Testis (tissue), 2 donors: ENCODE measurements at regions not wholly inside any gene's neighbourhood (a gene's known extent, or its start where the extent isn't known, plus 50 kb on each side); places are given as distances from the start of the nearest gene placed in this dataset.

Experiments used
- DNase-seq: peaks from one replicate; pipeline ENCODE4 v3.0.0-alpha.2; 2019
- H3K27ac ChIP-seq, 2 donors: fragments of 200-600 bp; sonication (generic); one replicate each; pipeline ENCODE4 v1.5.1; 2019
- H3K27me3 ChIP-seq: fragments of 200-600 bp; sonication (generic); one replicate; pipeline ENCODE4 v1.5.1; 2019
- H3K36me3 ChIP-seq: fragments of 200-600 bp; sonication (generic); one replicate; pipeline ENCODE4 v1.5.1; 2017; ENCODE audit warnings: low read depth; ENCODE audit errors: missing control alignments
- H3K4me1 ChIP-seq: fragments of 200-600 bp; sonication (generic); one replicate; pipeline ENCODE4 v1.5.1; 2019
- H3K4me3 ChIP-seq, 2 donors: fragments of 200-600 bp; sonication (generic); one replicate each; pipeline ENCODE4 v1.5.1; 2017 to 2019
- H3K9me3 ChIP-seq: fragments of 200-600 bp; sonication (generic); one replicate; pipeline ENCODE4 v1.5.1; 2017
- CTCF ChIP-seq, 3 experiments: fragments of 450-650 bp in 2 of 3; fragments of 200-600 bp in 1 of 3; sonication (generic) in 1 of 3; IDR thresholded peaks; one replicate each; pipeline ENCODE4 v1.5.1; 2016 to 2019; ENCODE audit warnings: antibody characterized with exemption in 3 of 3, mild to moderate bottlenecking in 2 of 3, moderate library complexity in 1 of 3
- POLR2A ChIP-seq: fragments of 450-650 bp; IDR thresholded peaks from one replicate; pipeline ENCODE4 v1.6.1; 2017; ENCODE audit warnings: antibody characterized with exemption, mild to moderate bottlenecking, moderate library complexity
- WGBS, 2 donors: methylation state at CpG; one replicate each; pipeline ENCODE4 v1.1.5; 2018; 5-methylcytosine and 5-hydroxymethylcytosine counted together
- intact Hi-C: fragments of 100-400 bp; cut with DNase I; formaldehyde crosslinking; loops from one replicate; pipeline ENCODE4 v1.15.1; 2023; ENCODE audit warnings: low total_unique reads

GRCh38 chr7:96539471-96539870 lies 170.2 kb downstream of the SEM1 start:
- Histone ChIP-seq H3K27me3 (no peaks in the 10 kb centered on the region), H3K36me3 (no peaks in the 10 kb centered on the region), H3K4me1 (no peaks in the 10 kb centered on the region), H3K27ac (no peak overlapping the region), H3K9me3 (no peaks in the 10 kb centered on the region), H3K4me3 (no peak overlapping the region)
- intact Hi-C loops, result no loop called here
- DNase-seq, result no peak
- 94 to 95% methylated on average over 1 of the region's 1 CpG for WGBS, 2 donors
- no peak for TF ChIP-seq CTCF (IDR thresholded peaks at IDR 0.05)
- TF ChIP-seq POLR2A, result no peak

GRCh38 chr7:96538632-96539031 lies 171.0 kb downstream of the SEM1 start:
- H3K36me3 ChIP-seq, result no peaks in the 10 kb centered on the region
- no peak for DNase-seq
- intact Hi-C loops, result no loop called here
- TF ChIP-seq POLR2A (no peak), CTCF (IDR thresholded peaks at IDR 0.05) (no peak)
- H3K27me3 ChIP-seq, result no peaks in the 10 kb centered on the region
- no peak overlapping the region for H3K27ac ChIP-seq
- H3K9me3 ChIP-seq, result no peaks in the 10 kb centered on the region
- 50 to 60% methylated on average over 2 of the region's 2 CpGs for WGBS, 2 donors
- H3K4me1 ChIP-seq, result no peaks in the 10 kb centered on the region
- H3K4me3 ChIP-seq, result no peak overlapping the region

- WGBS, 2 donors, result 52 to 71% methylated on average over 3 of the region's 3 CpGs
- H3K27me3 ChIP-seq, result no peaks in the 10 kb centered on the region
- H3K4me3 ChIP-seq, result no peak overlapping the region
- H3K27ac ChIP-seq, result no peak overlapping the region
- no peaks in the 10 kb centered on the region for H3K9me3 ChIP-seq
- intact Hi-C loops, result no loop called here
- no peak for DNase-seq
- H3K36me3 ChIP-seq, result no peaks in the 10 kb centered on the region
- no peaks in the 10 kb centered on the region for H3K4me1 ChIP-seq
- TF ChIP-seq POLR2A (no peak), CTCF (IDR thresholded peaks at IDR 0.05) (no peak)
Observed at GRCh38 chr7:96534221-96534620, 175.4 kb downstream of the SEM1 start.

GRCh38 chr7:96532428-96532935 lies 177.2 kb downstream of the SEM1 start:
- Histone ChIP-seq H3K9me3 (no peaks in the 10 kb centered on the region), H3K27me3 (no peaks in the 10 kb centered on the region), H3K36me3 (no peaks in the 10 kb centered on the region), H3K4me3 (no peak overlapping the region), H3K27ac (no peak overlapping the region), H3K4me1 (no peaks in the 10 kb centered on the region)
- TF ChIP-seq CTCF (IDR thresholded peaks at IDR 0.05) (no peak), POLR2A (no peak)
- DNase-seq, result no peak
- 70 to 80% methylated on average over 2 of the region's 2 CpGs for WGBS, 2 donors
- intact Hi-C loops, result no loop called here

GRCh38 chr7:96531331-96531730 lies 178.3 kb downstream of the SEM1 start:
- intact Hi-C loops, result no loop called here
- Histone ChIP-seq H3K27me3 (no peaks in the 10 kb centered on the region), H3K4me1 (no peaks in the 10 kb centered on the region), H3K9me3 (no peaks in the 10 kb centered on the region), H3K4me3 (no peak overlapping the region), H3K27ac (no peak overlapping the region), H3K36me3 (no peaks in the 10 kb centered on the region)
- WGBS, 2 donors, result 75 to 85% methylated on average over 1 of the region's 1 CpG
- DNase-seq, result no peak
- no peak for TF ChIP-seq POLR2A
- TF ChIP-seq CTCF (IDR thresholded peaks at IDR 0.05), result no peak
